ENCODE measurements at regions not wholly inside any gene's neighbourhood (a gene's known extent, or its start where the extent isn't known, plus 50 kb on each side); places are given as distances from the start of the nearest gene placed in this dataset.

- TF ChIP-seq, protein P1, sequence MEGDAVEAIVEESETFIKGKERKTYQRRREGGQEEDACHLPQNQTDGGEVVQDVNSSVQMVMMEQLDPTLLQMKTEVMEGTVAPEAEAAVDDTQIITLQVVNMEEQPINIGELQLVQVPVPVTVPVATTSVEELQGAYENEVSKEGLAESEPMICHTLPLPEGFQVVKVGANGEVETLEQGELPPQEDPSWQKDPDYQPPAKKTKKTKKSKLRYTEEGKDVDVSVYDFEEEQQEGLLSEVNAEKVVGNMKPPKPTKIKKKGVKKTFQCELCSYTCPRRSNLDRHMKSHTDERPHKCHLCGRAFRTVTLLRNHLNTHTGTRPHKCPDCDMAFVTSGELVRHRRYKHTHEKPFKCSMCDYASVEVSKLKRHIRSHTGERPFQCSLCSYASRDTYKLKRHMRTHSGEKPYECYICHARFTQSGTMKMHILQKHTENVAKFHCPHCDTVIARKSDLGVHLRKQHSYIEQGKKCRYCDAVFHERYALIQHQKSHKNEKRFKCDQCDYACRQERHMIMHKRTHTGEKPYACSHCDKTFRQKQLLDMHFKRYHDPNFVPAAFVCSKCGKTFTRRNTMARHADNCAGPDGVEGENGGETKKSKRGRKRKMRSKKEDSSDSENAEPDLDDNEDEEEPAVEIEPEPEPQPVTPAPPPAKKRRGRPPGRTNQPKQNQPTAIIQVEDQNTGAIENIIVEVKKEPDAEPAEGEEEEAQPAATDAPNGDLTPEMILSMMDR (IDR thresholded peaks at IDR 0.05), result no peak
- Histone ChIP-seq H3K27ac (no peak overlapping the region), H3K4me3 (no peak overlapping the region)
- DNase-seq (ENCODE audit: low spot score), result no peak
Measured at GRCh38 chr2:221203125-221203524, 369.0 kb downstream of the EPHA4 start.

GRCh38 chr2:221203856-221204255, 368.2 kb downstream of the EPHA4 start:
- no peak for DNase-seq (ENCODE audit: low spot score)
- Histone ChIP-seq H3K4me3 (no peak overlapping the region), H3K27ac (no peak overlapping the region)
- TF ChIP-seq, protein P1 (IDR thresholded peaks at IDR 0.05), result no peak

DNA sequence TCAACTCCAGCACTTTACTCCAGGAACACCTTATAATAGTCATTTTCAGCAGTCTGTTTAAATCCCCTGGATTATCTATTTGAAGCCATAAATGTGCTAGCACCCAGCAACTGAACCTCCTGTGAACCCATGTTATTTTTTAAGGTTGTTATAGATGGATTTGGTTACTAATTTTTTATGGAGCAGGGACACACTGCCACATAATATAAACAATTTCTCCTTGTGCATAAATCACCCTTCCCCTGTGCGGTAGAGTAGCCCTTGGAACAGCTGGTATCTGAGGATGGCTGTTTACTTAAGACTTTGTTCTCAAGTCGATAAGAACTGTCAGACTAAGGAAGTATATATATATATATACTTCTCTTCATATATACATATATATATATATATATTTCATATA, 367.4 kb downstream of the EPHA4 start:
- DNase-seq (ENCODE audit: low spot score), result no peak
- Histone ChIP-seq H3K4me3 (no peak overlapping the region), H3K27ac (no peak overlapping the region)
- TF ChIP-seq, protein P1 (IDR thresholded peaks at IDR 0.05), result no peak

DNA sequence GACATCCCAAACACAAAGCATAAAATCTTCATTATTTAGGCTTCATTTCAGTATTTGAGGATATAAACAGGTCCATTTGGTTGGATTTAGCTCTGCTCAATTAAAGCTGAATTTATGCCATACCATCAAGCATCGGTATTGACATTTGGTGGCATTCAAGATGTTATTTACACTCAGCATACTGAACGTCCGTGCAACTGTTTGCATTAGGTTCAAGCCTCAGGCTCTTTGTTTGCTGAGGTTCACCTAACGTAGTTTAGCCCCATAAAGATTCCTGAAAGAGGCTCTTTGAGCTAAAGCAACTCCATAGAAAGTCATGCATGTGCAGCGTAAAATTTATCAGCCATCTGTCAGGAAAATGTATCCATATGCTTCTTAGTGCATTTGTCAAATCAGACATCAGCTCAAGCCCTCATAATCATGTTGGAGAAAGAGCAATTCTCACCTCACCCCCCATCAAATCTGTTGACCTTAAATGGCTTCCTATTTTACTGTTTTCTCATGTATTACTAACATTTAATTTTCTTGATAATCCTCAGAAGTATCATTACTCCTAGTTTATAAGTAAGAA, 366.9 kb downstream of the EPHA4 start:
- TF ChIP-seq, protein P1 (IDR thresholded peaks at IDR 0.05), result no peak

DNA sequence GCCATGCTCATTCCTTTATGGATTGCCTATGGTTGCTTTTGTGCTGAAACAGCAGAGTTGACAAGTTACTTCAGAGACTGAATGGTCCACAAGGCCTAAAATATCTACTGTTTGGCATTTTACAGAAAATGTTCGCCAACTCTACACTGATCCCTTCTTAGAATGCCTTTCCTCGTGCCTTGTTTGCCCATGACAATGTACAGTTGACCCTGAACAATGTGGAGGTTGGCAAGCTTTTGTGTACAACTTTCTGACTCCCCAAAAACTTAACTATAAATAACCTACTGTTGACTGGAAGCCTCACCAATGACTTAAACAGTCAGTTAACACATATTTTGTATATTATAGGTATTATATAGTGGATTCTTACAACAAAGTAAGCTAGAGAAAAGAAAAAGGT, 361.4 kb downstream of the EPHA4 start:
- TF ChIP-seq, protein P1 (IDR thresholded peaks at IDR 0.05), result no peak
- no peak for DNase-seq (ENCODE audit: low spot score)

More for the DNA sequence above, 366.9 kb downstream of the EPHA4 start:
- Histone ChIP-seq H3K4me3 (no peak overlapping the region), H3K27ac (no peak overlapping the region)
- DNase-seq (ENCODE audit: low spot score), result no peak

DNA sequence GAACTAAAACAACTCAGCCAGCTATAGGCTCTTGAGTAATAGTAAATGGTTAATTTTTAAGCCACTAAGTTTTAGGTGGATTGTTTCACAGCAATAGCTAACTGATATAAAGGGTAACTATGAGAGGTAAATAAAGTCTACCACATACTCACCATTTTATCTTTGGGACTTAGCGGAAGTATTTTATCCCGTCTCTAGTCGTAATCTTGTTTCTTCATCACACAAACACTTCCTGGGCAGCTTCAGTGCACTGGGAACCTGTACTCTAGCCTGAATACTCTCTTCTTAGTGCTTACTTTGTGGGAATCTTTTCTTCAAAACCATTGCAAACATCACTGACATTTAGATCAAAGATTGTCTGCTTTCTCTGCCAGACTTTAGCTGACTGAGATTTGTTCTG, 360.5 kb downstream of the EPHA4 start:
- H3K4me3 ChIP-seq, result no peak overlapping the region
- TF ChIP-seq, protein P1 (IDR thresholded peaks at IDR 0.05), result no peak
- no peak for DNase-seq (ENCODE audit: low spot score)
- no peak overlapping the region for H3K27ac ChIP-seq

More for the DNA sequence above, 361.4 kb downstream of the EPHA4 start:
- Histone ChIP-seq H3K4me3 (no peak overlapping the region), H3K27ac (no peak overlapping the region)

DNA sequence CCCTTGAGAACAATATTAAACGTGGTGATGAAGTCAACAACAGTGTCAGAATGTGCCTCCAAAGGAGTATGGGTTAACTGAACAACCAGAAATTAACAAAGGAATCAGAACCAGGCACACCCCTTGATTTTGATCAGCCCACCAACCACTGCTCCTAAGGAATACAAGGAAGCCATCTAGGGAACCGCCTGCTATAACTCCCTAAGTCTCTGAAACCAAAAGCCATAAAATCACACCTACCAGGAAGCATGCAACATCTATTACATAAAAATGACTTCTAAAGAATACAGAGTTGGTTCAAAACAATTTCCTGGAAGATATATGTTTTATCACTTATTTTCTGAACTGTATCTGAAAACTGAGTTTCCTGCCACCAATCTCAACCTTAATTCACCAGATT, 360.0 kb downstream of the EPHA4 start:
- no peak for DNase-seq (ENCODE audit: low spot score)
- Histone ChIP-seq H3K4me3 (no peak overlapping the region), H3K27ac (no peak overlapping the region)
- TF ChIP-seq, protein P1 (IDR thresholded peaks at IDR 0.05), result no peak
